NOMO-1 treated with dmso at 0.1 percent for 144 hours (cell line): ENCODE measurements at regions not wholly inside any gene's neighbourhood (a gene's known extent, or its start where the extent isn't known, plus 50 kb on each side); places are given as distances from the start of the nearest gene placed in this dataset.

ENCODE experiments used
- DNase-seq: peaks from one replicate; lab custom pipeline; 2025; ENCODE audit not compliant: unreplicated experiment; lab: John Stamatoyannopoulos, UW

DNA sequence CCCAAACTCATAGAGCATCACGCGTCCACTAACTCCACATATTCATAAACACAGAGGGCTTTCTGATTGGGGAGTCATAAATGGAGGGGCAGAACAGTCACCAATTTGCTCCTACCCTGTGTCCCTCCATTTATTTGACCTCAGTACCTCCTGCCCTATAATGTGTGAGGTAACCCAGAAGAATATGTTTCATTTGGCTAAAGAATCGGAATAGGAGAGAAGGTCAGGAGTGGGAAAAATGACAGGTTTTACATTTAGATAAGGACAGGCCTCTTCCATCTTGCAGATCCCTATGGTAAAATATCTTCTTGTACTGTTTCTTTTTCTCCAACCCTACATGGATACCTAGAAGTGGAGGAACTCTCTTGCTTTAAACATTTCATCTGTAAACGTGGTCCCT, 578.0 kb downstream of the TUSC7 start:
- DNase-seq = no peak

DNA sequence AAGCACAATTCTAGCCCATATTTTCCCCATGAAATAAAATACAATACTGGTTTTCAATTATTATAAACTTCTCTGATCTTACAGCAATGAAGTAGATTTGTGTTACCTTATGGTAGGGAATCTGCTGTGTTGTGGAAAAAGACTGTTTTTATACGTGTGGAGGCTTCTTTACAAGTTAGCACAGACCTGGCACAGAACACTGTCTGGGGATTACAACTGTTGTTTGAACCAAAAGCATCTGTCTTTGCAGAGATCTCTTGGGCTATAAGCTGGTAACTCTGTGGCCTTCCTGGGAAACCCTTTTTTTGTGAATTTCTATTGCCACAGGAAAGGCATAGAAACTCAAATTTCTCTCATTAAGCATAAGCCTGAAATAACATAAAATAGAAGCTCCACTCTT, 581.9 kb downstream of the TUSC7 start:
- DNase-seq = no peak

DNA sequence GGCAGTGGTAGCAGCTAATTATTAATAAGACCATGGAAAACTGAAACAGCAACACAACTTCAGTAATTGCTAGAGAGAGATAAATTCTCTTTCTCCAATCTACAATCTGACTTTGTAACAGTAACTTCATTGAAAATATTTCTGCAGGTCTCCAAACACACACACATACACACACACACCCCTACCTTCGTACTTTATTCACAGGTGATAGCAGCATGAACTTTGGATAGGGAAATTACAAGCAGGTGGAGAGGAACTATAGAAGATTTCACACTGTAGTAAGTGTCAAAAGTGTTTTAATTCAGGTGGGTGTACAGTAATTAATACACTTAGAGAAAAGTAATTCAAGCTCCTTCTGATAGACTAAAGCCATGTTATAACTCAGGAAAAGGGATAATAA, 587.5 kb downstream of the TUSC7 start:
- no peak for DNase-seq

DNA sequence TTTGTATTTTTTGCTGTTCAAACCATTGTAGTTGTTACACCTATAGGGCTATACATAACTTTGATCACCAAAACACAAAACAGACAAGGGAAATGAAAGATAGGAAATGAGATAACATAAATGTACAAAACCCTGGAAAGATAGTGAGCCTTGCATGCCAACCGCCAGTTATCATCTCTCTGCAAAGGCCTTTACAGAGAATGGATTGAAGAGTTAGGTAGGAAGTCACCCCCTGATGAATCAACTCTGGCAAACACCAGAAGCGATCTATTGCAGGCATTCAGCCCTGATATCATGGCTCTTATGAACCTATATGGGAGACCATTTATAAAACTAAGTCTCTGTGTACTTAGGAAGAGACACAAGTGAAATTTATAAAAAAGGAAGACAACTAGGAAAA, 588.0 kb downstream of the TUSC7 start:
- DNase-seq = no peak

DNA sequence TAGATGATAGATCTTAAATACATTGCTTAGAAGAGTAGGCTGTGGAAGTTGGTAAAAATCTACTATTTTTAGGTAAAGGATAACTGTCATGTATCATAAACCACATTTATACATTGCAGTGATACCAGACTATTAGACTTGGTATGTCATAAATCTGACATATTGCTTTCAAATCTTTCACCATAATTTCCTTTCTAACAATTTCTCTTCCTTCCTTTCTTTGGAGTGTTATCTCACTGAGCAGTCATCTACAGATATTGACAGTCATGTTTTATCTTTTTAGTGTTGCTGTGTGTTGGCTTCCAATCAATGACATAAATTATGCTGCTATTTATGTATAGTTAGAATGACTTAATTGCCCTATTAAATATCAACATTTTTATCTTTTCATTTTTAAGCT, 588.7 kb downstream of the TUSC7 start:
- DNase-seq = no peak

DNA sequence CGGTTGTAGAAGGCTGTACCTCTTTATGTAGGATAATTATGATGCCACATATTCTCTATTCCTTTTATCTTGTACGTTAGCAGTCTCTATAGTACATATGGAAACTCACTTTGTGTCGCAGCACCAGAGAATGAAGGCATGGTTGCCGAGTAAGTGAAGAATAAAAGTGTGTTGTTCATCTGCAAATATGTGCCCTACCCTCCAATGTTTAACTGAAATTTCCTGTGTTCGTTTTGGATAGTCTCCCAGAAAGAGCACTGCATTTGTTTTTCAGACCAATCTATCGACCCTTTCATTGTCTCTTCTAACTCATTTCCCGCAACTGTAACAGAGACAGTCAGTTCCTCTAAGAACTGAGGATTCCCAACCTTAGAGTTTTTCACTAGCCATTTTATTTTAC, 592.8 kb downstream of the TUSC7 start:
- no peak for DNase-seq

DNA sequence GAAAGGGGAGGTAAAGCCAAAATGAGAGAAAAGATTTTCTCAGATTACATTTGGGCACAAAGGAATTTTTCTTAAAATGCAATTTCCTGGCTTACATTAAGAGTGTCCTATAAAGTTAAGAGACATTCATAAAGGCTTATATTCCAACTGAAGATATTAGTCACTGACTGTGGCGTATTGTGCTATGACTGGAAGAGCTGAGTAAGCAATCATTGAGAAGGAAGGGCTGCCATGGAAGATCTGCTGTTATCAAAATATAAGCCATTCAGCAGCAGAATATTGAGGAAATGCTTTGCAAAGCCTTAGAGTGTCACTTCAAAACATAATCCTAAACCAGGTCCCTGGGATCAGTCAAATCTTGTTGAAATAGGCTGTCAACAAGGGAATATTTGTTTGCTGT, 593.9 kb downstream of the TUSC7 start:
- no peak for DNase-seq

DNA sequence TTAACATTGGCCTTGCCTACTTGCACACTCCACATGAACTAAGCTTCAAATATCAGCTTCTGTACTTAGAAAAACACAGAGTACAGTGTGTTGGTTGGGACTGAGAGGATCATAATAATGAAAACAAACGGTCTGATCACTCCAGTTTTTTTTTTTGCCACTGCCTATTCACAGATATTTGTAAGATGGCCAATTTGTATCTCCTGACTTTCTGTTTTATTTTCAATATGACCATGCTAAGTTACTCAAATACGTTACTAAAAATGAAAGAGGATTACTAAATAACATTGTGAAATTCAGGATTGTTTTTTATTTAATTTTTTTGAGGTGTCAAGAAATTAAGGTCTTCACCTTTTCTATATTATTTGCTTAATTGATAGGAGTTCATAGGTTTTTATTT, 595.1 kb downstream of the TUSC7 start:
- DNase-seq = no peak

DNA sequence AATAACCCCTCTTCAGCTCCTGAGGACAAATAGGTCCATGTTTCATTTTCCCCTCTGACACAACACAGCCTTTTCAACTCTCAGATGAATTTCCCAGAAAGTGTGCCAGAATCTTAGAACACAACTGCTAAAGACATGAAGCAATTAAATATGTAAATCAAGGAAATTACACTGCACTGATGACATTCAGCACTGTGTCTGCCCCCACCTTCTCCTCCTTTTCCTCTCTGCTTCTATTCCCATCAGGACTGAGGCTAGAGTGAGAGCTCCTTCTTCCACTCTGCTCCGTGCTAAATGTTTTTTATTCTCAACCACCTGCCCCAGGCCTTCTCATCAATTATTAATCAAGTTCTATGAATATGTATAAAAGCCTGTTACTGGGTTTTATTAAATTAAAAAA, 596.1 kb downstream of the TUSC7 start:
- DNase-seq = no peak

DNA sequence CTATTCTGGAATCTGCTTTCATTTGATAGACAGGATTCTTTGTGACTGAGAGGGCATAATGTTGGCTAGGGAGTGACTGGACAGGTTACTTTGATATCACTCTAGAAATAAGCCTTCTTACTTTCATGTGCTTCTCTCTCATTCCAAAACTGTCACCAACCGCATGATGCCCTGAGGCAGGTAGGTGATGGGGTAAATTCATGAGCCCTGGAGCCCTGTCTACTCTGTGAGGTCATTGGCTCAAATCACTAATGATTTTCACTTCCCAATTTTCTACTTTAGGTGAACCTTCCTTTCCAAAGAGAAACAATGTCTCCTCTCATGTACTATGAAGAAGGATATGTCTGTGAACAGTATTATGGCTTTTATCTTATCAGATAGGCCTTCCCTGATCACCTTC, 596.7 kb downstream of the TUSC7 start:
- no peak for DNase-seq

DNA sequence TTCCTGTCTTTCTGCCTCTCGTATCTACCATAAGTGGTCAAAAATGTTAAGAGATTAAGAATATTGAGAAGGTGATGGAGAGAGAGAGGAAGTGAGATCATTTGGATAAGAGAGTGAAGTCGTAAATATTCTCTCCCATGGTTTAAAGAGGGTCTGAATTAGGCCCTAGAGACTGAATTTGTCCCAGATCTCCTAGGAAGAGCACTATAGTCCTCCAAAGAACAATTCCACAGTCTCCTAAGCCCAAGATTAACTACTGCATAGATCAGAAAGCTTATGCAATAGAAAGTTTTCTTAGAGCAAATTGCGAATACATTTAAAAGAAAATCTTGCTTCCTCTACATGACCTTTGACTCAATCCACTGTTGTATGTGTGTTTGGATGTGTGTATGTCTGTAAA, 598.8 kb downstream of the TUSC7 start:
- no peak for DNase-seq

DNA sequence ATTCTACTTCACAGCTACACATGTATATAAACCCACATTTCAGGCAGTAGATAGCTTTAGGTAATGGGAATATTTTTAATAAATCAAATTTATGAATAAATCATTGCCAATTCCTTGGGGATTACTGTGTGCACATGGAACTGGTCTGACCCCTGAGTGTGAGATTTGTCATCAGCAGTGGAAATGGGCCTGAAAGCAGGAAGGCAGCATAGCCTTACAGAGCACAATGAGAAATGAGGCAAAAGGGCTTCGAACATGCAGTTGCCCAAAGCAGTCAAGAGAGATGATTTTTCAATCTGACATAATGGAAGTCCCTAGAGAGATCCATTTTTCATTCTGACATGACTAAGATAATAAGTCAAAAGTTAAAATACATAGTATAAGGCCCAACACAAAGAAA, 599.2 kb downstream of the TUSC7 start:
- no peak for DNase-seq

DNA sequence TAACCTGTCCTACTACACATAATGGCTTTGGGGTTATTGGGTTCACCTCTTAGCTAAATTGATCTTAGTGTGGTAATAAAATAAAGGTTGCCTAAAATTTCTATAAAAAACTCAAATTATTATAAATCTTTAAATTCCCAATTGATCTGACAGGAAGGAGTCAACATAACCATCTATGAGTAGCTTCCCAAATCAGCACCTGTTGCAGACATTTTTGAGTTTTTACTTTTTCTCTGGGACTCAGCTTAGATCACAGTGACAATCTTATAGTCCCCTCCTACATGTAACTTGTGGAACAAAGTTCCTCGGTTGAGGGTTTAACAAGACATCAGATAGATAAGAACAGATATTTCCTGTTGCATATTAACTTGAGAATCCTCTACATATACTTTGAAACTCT, 601.0 kb downstream of the TUSC7 start:
- no peak for DNase-seq

DNA sequence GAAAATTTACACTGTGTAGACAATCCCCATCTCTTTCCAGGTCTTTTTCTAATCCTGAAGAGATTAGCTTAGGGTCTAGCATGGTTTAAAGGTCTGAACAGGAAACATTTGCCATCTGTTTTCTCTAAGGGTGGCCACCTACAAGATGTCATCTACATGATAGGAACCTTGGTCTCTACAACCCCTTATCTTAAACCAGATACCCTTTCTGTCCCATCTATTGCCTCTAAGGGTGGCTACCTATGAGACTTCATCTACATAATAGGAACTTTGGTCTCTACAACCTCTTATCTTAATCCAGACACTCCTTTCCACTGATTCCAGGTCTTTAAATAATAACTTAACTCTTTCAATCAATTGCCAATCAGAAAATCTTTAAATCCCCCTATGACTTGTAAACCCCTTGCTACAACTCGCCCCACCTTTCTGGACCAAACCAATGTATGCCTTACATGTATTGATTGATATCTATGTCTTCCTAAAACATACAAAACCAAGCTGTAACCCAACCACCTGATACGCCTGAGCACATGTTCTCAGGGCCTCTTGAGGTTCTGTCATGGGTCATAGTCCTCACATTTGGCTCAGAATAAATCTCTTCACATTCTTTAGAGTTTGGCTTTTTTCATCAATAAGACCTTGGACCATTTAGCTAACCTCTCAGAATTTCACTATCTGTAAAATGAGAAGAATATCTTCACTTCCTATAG, 605.0 kb downstream of the TUSC7 start:
- DNase-seq = no peak

DNA sequence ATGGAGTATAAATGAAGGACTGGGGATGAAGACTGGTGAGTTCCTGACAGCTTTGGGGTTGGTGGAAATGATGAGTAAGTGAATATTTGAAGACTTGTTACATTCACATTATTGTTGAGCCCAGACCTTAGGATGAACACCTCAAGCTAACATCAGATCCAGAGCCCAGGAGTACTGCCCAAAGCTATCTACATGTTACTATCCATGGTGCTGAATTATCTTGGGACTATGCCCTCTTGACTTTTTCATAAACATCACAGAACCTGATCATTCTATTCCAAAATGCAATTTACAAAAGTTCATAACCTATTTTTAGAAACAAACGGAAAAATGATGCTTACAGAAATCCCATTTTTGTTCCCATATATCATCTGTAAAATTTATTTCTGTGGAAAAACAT, 613.3 kb downstream of the TUSC7 start:
- DNase-seq = no peak

DNA sequence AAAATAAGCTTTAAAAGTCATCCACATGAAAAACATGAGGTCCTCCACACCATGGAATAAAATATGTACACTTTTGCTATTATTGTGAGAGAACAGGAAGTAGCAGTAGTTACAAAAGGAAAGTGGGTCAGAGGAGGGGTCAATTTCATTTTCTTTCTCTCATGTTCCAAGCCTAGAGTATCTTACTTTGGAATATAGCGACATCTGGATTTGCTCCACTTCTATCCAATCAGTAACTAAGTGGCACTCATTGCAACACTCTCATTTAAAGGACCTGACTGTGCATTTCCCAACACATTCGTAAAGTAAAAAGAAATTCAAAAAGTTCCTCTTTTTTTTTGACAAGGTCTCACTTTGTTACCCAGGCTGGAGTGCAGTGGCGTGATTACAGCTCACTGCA, 637.3 kb downstream of the TUSC7 start:
- no peak for DNase-seq

DNA sequence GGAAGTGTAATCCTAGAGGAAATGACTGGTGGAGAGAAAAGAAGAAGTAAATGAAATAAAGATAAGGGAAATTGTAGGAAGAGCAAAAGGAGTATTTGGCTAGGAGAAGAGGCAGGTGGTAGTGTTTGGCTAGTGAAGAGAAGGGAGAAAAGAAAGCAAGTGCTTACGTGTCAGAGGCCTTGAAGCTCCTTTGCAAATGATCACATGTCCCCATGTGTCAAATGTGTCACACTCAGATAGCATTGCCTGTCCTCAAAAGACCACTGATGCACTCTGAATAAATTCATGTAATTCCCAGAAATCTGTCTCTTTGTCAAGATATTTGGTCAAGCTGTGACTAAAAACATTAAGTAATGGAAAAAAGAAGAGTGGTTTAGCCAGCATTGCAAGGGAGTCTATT, 639.3 kb downstream of the TUSC7 start:
- DNase-seq = no peak

DNA sequence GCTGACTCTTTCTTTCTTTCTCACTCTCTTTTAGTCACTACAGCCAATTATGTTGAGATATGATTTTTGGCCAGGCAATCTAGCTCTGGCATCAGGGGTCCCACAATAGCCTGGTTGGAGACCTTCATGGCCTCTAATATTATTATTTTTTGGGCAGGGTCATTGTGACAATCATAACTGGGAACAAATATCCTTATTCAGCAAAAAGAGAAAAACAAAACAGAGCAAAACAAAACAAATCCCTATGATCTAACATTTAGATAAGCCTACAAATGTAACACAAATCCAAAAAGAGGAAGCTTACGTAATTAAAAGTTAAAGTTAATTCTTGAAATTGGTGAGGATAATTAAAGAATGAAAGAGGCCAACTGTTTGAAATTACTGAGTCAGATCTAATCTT, 640.0 kb downstream of the TUSC7 start:
- DNase-seq = no peak

DNA sequence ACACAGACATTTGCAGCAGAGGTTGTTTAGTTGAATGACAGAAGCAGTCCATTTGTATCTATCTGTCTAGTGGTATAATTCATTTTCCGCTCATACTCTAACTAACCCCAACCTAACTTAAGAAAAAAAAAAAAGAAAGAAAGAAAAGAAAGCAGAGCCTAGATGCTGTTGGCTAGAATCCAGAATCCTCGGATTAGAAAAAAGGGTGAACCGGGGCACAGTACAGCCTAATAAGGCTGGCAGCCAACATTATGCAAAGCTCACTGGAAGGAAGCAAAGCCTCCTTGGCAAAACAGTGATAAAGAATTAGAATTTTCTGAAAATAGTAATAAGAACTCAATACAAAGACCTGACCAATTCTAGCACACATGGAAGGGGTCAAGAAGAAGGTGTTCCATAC, 640.8 kb downstream of the TUSC7 start:
- DNase-seq = no peak

DNA sequence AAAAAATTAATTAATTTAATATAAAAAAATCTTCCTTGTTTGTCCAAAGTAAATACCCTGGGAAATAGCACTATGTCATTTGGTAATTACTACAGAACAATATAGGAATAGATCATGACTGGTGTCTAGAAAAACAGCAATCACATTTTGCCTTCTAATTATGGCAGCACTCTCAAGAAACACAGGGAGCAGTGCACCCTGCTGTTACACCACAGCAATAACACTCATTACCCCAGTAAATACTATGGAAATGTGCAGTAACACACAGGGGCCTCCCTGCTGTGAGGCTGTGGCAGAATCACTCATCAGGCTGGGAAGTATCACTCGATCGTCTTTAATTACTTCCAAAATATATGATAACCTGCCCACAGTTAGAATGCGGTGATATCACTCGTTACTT, 646.0 kb downstream of the TUSC7 start:
- DNase-seq = no peak

DNA sequence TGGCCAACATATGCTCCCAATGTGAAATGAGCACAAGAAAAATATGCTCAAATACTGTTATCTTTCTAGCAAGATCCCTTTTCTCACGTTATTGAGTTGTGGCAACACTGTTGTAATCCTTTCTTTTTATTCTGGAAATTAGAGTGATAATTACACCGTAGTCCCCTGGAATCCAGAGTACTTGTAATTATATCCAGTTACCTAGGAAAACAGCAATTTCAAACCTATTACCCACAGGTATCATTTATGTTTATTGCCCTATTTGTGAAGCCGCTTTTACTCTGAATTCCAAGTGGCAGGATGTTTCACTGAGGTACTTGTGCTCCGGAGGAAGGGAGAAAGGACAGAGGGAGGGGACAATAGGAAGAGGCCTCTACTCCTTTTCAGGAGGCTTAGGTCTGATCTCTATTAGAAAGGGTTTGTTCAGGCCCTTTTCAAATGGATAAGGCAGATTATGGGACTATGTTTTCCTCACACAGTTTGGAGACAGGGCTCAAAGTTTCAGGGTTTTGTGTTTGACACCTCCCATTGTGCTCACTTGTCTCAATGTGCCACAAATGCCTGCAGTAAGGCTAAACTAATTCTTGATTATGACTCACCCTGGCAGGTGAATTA, 646.6 kb downstream of the TUSC7 start:
- DNase-seq = no peak

DNA sequence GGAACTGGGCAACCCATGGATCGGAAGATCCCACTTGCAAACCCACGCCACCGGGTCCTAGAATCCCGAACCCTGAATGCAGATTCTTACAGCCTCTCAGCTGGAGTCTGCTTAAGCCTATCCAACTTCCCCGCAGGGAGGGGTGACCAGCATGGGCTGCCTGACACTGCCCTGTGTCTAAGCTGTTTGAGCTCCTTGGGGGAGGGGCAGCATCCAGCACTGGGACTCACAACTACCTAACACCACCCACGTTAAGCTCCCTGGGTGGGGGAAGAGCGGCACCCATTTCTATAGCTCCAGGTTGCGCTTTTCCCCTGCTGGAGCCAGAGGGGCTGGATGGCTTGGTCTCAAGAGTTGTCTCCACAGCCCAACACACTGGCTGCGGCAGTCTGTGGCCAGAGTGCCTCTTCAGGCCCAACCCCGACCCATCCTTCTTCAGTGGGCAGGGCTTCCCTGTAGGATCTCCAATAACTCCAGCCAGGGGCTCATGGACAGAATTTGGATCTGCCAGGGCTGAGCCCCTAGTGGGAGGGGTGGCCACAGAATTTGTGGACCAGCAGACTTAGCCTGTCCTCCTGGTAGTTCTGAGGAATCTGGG, 649.2 kb downstream of the TUSC7 start:
- no peak for DNase-seq

DNA sequence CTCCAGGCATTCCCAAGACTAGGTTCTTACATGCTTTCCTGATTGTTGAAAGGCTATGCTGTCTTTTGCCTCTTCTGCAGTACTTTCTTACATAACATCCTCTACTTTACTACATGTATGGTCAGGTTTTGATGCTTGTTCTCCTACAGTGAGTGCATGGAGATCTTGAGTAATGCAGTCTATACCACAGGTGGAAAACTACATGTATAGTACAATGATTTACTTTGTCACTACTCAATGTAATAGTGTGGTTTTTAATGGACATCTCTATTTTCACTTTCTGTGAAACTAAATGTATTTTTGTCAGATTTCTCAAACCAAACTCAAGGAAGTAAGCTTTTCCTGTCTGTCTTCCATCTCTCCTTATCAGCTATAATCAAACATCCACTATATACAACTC, 657.0 kb downstream of the TUSC7 start:
- no peak for DNase-seq
